RWPE2 (cell line): ENCODE measurements at regions not wholly inside any gene's neighbourhood (a gene's known extent, or its start where the extent isn't known, plus 50 kb on each side); places are given as distances from the start of the nearest gene placed in this dataset.
A peak's percentile ranks its signal among the peaks of the same experiment; 100 is the strongest.

Source experiments
- ATAC-seq: fragments of 200-7000 bp; cut with Tn5 transposase; 3 replicates; pipeline ENCODE4 v1.9.1; 2021; ENCODE audit warnings: low read depth
- DNase-seq: peaks from one replicate; pipeline ENCODE4 v3.0.0-alpha.2; 2020; ENCODE audit warnings: low spot score
- H3K27ac ChIP-seq: fragments of 450-650 bp; 2 replicates; pipeline ENCODE4 v1.5.1; 2017; ENCODE audit warnings: mild to moderate bottlenecking; ENCODE audit not compliant: poor library complexity, severe bottlenecking
- H3K27me3 ChIP-seq: fragments of 250-450 bp; sonication (Bioruptor Pico); 2 replicates; pipeline ENCODE4 v1.5.1; 2021; ENCODE audit warnings: mild to moderate bottlenecking, moderate library complexity; ENCODE audit not compliant: insufficient read depth, poor library complexity, severe bottlenecking
- H3K36me3 ChIP-seq: fragments of 250-450 bp; sonication (Bioruptor Pico); 2 replicates; pipeline ENCODE4 v1.5.1; 2020; ENCODE audit warnings: low read depth, mild to moderate bottlenecking, moderate library complexity
- H3K4me1 ChIP-seq: fragments of 250-450 bp; sonication (Bioruptor Pico); 2 replicates; pipeline ENCODE4 v1.5.1; 2021; ENCODE audit warnings: mild to moderate bottlenecking, moderate library complexity; ENCODE audit not compliant: insufficient read depth, poor library complexity, severe bottlenecking
- H3K4me3 ChIP-seq: fragments of 250-450 bp; sonication (Bioruptor Pico); 2 replicates; pipeline ENCODE4 v1.5.1; 2021; ENCODE audit warnings: mild to moderate bottlenecking, moderate library complexity; ENCODE audit not compliant: severe bottlenecking
- H3K9me3 ChIP-seq: fragments of 250-450 bp; sonication (Bioruptor Pico); 2 replicates; pipeline ENCODE4 v1.5.1; 2021; ENCODE audit warnings: mild to moderate bottlenecking, moderate library complexity; ENCODE audit not compliant: severe bottlenecking
- TF ChIP-seq, protein P1 (sequence below): fragments of 450-650 bp; IDR thresholded peaks from one replicate; pipeline ENCODE4 v1.5.1; 2017; ENCODE audit warnings: mild to moderate bottlenecking, moderate library complexity; ENCODE audit not compliant: poor library complexity, severe bottlenecking

DNA sequence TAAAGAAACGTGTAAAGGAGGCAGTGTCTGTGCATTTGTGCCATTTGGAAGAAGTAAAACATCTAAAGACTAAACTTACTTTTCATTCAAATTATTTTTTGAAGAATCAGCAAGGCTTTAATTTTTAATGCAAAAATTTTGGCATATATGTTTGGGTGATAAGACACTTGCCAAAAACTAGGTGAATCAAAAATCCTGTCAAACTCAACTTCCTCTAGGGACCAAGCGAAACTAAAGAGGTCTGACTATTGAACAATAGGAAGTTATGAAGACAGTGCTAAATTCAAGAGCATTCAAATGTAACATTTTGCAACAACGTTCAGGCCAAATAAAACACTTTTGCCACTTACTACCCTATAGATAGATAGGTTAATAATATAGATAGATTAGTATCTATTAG lies 306.1 kb downstream of the NOL4 start:
- TF ChIP-seq, protein P1, sequence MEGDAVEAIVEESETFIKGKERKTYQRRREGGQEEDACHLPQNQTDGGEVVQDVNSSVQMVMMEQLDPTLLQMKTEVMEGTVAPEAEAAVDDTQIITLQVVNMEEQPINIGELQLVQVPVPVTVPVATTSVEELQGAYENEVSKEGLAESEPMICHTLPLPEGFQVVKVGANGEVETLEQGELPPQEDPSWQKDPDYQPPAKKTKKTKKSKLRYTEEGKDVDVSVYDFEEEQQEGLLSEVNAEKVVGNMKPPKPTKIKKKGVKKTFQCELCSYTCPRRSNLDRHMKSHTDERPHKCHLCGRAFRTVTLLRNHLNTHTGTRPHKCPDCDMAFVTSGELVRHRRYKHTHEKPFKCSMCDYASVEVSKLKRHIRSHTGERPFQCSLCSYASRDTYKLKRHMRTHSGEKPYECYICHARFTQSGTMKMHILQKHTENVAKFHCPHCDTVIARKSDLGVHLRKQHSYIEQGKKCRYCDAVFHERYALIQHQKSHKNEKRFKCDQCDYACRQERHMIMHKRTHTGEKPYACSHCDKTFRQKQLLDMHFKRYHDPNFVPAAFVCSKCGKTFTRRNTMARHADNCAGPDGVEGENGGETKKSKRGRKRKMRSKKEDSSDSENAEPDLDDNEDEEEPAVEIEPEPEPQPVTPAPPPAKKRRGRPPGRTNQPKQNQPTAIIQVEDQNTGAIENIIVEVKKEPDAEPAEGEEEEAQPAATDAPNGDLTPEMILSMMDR, result no peak
- Histone ChIP-seq H3K27me3 (no peaks in the 10 kb centered on the region), H3K27ac (no peak overlapping the region)

DNA sequence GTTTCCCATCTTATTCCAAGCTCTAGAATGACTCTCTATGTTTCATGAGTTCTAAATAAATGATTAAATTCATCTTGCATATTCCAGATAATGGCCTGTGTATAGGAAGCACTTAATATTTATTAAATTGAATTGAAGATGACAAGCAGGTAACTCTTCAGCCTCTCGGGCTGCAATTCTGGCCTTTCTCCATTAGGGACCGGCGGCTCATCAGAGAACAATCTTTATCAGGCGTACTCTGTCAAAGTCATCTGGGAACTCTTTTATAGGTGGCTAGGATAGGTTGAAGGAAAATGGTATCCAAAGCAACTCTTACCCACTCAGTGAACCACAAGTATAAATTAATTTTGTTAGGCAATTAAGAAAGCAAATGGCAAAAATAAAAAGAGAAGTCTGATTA lies 308.5 kb downstream of the NOL4 start:
- no peak overlapping the region for H3K27ac ChIP-seq
- ATAC-seq (no peak), DNase-seq (no peak)

More for the DNA sequence above, 306.1 kb downstream of the NOL4 start:
- no peak for ATAC-seq
- Histone ChIP-seq H3K4me1 (no peaks in the 10 kb centered on the region), H3K36me3 (no peaks in the 10 kb centered on the region), H3K4me3 (no peak overlapping the region), H3K9me3 (no peaks in the 10 kb centered on the region)
- no peak for DNase-seq

DNA sequence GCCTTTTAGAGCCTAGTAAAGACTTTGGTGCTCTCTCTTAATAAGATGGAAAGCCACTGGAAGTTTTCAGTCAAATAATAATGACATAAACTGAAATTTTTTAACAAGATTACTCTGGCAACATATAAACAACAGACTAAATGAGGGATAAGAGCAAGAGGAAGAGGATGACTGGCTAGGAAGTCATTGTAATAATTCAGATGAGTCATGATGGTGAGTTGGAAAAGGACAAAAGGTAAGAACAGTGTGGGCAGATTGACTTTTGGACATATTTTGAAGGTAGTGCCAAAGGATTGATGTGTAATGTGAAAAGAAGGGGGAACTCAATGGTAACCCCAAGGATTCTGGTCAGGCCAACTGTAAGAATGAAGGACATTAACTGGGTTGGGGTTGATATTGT lies 310.3 kb downstream of the NOL4 start:
- TF ChIP-seq, protein P1, result no peak
- H3K27me3 ChIP-seq, result no peaks in the 10 kb centered on the region
- H3K27ac ChIP-seq, result no peak overlapping the region
- H3K36me3 ChIP-seq, result no peaks in the 10 kb centered on the region
- ATAC-seq (peak; percentile 78), DNase-seq (no peak)
- no peaks in the 10 kb centered on the region for H3K9me3 ChIP-seq
- no peak overlapping the region for H3K4me3 ChIP-seq
- H3K4me1 ChIP-seq, result no peaks in the 10 kb centered on the region

More for the DNA sequence above, 308.5 kb downstream of the NOL4 start:
- Histone ChIP-seq H3K9me3 (no peaks in the 10 kb centered on the region), H3K4me3 (no peak overlapping the region), H3K36me3 (no peaks in the 10 kb centered on the region), H3K4me1 (no peaks in the 10 kb centered on the region), H3K27me3 (no peaks in the 10 kb centered on the region)
- TF ChIP-seq, protein P1, result no peak

DNA sequence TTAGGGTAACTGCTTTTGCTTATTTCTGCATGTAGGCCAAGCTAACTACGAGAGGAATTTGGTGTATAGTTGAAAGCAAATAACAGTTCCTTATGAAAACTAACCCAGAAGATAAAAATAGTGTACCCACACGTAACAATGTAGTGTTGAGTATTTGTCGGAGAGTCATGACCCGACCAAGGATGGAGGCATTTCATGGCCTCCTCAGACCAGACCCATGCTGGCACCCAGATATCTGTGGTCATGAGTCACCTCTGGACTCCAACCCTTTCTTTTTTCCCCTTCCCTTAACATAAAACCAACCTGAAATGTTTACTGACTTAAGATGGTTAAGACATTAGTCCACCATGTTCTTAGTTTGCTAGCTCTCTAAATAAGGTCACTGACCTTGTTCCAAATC lies 318.7 kb downstream of the NOL4 start:
- TF ChIP-seq, protein P1, result no peak
- ATAC-seq (no peak), DNase-seq (no peak)
- H3K36me3 ChIP-seq, result no peaks in the 10 kb centered on the region
- no peak overlapping the region for H3K27ac ChIP-seq
- H3K4me3 ChIP-seq, result no peak overlapping the region
- H3K9me3 ChIP-seq, result peaks cover 2% of the 10 kb centered on the region
- no peaks in the 10 kb centered on the region for H3K27me3 ChIP-seq
- H3K4me1 ChIP-seq, result no peaks in the 10 kb centered on the region

DNA sequence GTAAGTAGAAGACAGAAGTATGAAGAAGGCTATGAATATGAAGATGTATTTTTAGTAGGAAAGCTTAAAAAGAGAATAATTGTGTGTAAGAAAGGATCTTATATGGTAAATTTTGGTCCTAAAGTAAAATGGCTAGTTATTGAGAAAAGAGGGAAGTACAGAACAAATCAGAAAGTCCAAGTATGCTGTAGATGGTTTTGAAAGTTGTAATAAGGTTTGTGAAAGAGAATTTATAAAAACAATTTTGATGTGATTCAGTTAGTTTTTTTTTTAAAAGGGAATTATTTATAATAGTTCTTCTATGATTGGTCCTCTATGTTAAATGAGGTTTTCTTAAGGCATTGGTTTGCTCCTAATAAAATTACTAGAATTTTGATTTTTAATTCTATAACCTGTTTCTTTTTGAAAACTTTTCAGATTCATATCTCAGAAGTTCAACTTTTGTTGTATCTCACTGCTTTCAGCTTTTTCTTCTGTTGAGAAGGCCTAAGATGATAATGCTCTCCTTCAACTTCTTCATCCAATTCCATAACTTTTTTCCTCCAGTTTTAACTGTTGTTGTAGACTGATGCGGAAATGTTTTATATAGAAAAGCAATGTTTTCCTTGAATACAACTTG lies 322.7 kb downstream of the NOL4 start:
- no peak for DNase-seq
- Histone ChIP-seq H3K36me3 (no peaks in the 10 kb centered on the region), H3K4me1 (no peaks in the 10 kb centered on the region), H3K27ac (no peak overlapping the region), H3K9me3 (peaks cover 2% of the 10 kb centered on the region), H3K27me3 (no peaks in the 10 kb centered on the region), H3K4me3 (no peak overlapping the region)
- TF ChIP-seq, protein P1, result no peak
- no peak for ATAC-seq
